ENCODE measurements at regions not wholly inside any gene's neighbourhood (a gene's known extent, or its start where the extent isn't known, plus 50 kb on each side); places are given as distances from the start of the nearest gene placed in this dataset.

DNA sequence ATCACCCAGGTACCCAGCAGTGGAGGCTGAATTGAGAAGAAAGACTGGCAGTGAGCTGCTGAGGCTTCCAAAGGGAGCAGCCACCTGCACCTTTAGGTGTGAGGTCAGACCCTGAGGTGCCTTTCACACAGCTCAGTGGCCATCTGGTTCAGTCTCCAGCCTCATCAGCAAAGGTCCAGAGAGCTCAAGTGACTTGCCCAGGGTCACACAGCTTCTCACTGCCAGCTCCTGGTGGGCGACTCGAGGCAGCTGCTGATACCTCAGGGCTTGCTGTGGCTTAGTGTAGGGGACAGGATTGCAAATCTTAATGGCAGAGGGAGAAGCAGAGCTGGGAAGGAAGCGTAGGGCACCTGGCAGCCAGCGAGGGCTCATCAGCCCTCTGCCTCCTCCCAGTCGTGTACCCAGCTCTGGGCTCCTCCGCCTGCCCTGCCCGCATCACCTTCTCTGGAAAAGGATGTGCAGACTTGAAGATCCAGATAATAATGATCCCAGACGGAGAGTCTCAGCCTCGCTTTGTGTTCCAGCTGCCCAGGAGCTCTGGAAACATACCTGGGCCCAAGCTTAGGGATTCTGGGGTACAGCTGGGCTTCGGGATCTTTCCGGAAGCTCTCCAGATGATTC is 165.3 kb upstream of the GSE1 start:
- TF ChIP-seq, protein P1, sequence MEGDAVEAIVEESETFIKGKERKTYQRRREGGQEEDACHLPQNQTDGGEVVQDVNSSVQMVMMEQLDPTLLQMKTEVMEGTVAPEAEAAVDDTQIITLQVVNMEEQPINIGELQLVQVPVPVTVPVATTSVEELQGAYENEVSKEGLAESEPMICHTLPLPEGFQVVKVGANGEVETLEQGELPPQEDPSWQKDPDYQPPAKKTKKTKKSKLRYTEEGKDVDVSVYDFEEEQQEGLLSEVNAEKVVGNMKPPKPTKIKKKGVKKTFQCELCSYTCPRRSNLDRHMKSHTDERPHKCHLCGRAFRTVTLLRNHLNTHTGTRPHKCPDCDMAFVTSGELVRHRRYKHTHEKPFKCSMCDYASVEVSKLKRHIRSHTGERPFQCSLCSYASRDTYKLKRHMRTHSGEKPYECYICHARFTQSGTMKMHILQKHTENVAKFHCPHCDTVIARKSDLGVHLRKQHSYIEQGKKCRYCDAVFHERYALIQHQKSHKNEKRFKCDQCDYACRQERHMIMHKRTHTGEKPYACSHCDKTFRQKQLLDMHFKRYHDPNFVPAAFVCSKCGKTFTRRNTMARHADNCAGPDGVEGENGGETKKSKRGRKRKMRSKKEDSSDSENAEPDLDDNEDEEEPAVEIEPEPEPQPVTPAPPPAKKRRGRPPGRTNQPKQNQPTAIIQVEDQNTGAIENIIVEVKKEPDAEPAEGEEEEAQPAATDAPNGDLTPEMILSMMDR (conservative IDR thresholded peaks at IDR 0.05), result no peak
- TF ChIP-seq ZFX (IDR thresholded peaks at IDR 0.05), result no peak

All from C4-2B (cell line).